ENCODE measurements at regions not wholly inside any gene's neighbourhood (a gene's known extent, or its start where the extent isn't known, plus 50 kb on each side); places are given as distances from the start of the nearest gene placed in this dataset.

- no peak for FAIRE-seq
These were observed 220.3 kb upstream of the SKOR2 start for GRCh38 chr18:47471784-47472183.

GRCh38 chr18:47470941-47471340, 219.5 kb upstream of the SKOR2 start:
- ChIA-PET CTCF (no interaction called here), POLR2A (no interaction called here)
- H3K4me3 ChIP-seq = no peak overlapping the region
- H3K27ac ChIP-seq = no peak overlapping the region
- no peak for TF ChIP-seq RCOR1 (IDR thresholded peaks at IDR 0.05; ENCODE audit: low read depth, low read length)
- no peak for TF ChIP-seq CHD4 (IDR thresholded peaks at IDR 0.05; ENCODE audit: borderline replicate concordance)
- TF ChIP-seq SREBF2 (IDR thresholded peaks at IDR 0.05) = no peak
- TF ChIP-seq FOSL2 (IDR thresholded peaks at IDR 0.05) = no peak
- no peak for TF ChIP-seq FOSL2 (CRISPR knock-in tag; IDR thresholded peaks at IDR 0.05)
- no peak for TF ChIP-seq TP53 (CRISPR knock-in tag; IDR thresholded peaks at IDR 0.05)
- no peak for TF ChIP-seq CTCF (IDR thresholded peaks at IDR 0.05)
- no peak for TF ChIP-seq RFX5 (IDR thresholded peaks at IDR 0.05)
- no peak for TF ChIP-seq BHLHE40 (IDR thresholded peaks at IDR 0.05; ENCODE audit: low read depth, low read length)
- no peak for TF ChIP-seq KDM5A (IDR thresholded peaks at IDR 0.05)
- no peak for TF ChIP-seq E2F6 (IDR thresholded peaks at IDR 0.05; ENCODE audit: borderline replicate concordance, low read depth)
- no peak for TF ChIP-seq FOSB (CRISPR knock-in tag; IDR thresholded peaks at IDR 0.05)
- no peak for TF ChIP-seq ZFP36 (IDR thresholded peaks at IDR 0.05; ENCODE audit: borderline replicate concordance, partially characterized antibody)
- no peak for TF ChIP-seq RAD21 (conservative IDR thresholded peaks at IDR 0.05 in 1 of 2, IDR thresholded peaks at IDR 0.05 in 1 of 2)
- no peak for TF ChIP-seq HOXA7 (CRISPR knock-in tag; IDR thresholded peaks at IDR 0.05)
- no peak for TF ChIP-seq POLR2A (IDR thresholded peaks at IDR 0.05; ENCODE audit: low read length)
- TF ChIP-seq BCL3 (IDR thresholded peaks at IDR 0.05) = no peak
- TF ChIP-seq MAFK (IDR thresholded peaks at IDR 0.05; ENCODE audit: partially characterized antibody) = no peak
- no peak for TF ChIP-seq NPAS2 (CRISPR knock-in tag; IDR thresholded peaks at IDR 0.05; ENCODE audit: borderline replicate concordance)
- TF ChIP-seq HEYL (CRISPR knock-in tag; IDR thresholded peaks at IDR 0.05) = no peak
- TF ChIP-seq MYC (IDR thresholded peaks at IDR 0.05; ENCODE audit: borderline replicate concordance, low read length) = no peak
- 42% methylated on average over 2 of the region's 2 CpGs for WGBS (ENCODE audit: missing lambda C conversion rate)
- no peak for ATAC-seq
- FAIRE-seq = no peak
- H3K4me1 ChIP-seq = no peaks in the 10 kb centered on the region
- H3K9me3 ChIP-seq = no peaks in the 10 kb centered on the region
- DNase-seq (ENCODE audit: low read depth in 1 of 2, low spot score in 1 of 2) = no peak
- no peak overlapping the region for H3K4me2 ChIP-seq

More at GRCh38 chr18:47471784-47472183, 220.3 kb upstream of the SKOR2 start:
- ATAC-seq (no peak), DNase-seq (ENCODE audit: low read depth in 1 of 2, low spot score in 1 of 2) (no peak)
- WGBS (ENCODE audit: missing lambda C conversion rate) = 50% methylated on average over 2 of the region's 2 CpGs
- Histone ChIP-seq H3K4me1 (no peaks in the 10 kb centered on the region), H3K4me2 (no peak overlapping the region), H3K27ac (no peak overlapping the region), H3K9me3 (no peaks in the 10 kb centered on the region), H3K4me3 (no peak overlapping the region)
- CTCF ChIA-PET = no interaction called here
- TF ChIP-seq ESRRA (IDR thresholded peaks at IDR 0.05; ENCODE audit: borderline replicate concordance, low read length) = no peak
- no peak for TF ChIP-seq HOXB13 (CRISPR knock-in tag; IDR thresholded peaks at IDR 0.05; ENCODE audit: low read depth)
- TF ChIP-seq NR3C1 (IDR thresholded peaks at IDR 0.05) = no peak
- TF ChIP-seq EHMT2 (IDR thresholded peaks at IDR 0.05; ENCODE audit: low read depth) = no peak
- TF ChIP-seq CTCF (IDR thresholded peaks at IDR 0.05) = no peak
- TF ChIP-seq NFE2L2 (conservative IDR thresholded peaks at IDR 0.05; ENCODE audit: low read length) = no peak
- TF ChIP-seq SREBF2 (IDR thresholded peaks at IDR 0.05) = no peak
- POLR2A ChIA-PET = no interaction called here

Measured in A549 (cell line).